Activated naive CD8-positive, alpha-beta T cell treated with anti-CD3 and anti-CD28 coated beads for 36 hours (primary cell): ENCODE measurements at regions not wholly inside any gene's neighbourhood (a gene's known extent, or its start where the extent isn't known, plus 50 kb on each side); places are given as distances from the start of the nearest gene placed in this dataset.

Experiments
- DNase-seq: peaks from one replicate; pipeline ENCODE4 v3.0.0; 2021
- H3K27ac Mint-ChIP-seq: one replicate; pipeline ENCODE4 v1.8.0; 2022; ENCODE audit warnings: mild to moderate bottlenecking, moderate library complexity, mixed read lengths
- H3K27me3 Mint-ChIP-seq: one replicate; pipeline ENCODE4 v1.8.0; 2022; ENCODE audit warnings: mild to moderate bottlenecking, mixed read lengths
- H3K36me3 Mint-ChIP-seq: one replicate; pipeline ENCODE4 v1.8.0; 2021; ENCODE audit warnings: mild to moderate bottlenecking, mixed read lengths
- H3K4me1 Mint-ChIP-seq: one replicate; pipeline ENCODE4 v1.8.0; 2021; ENCODE audit warnings: mixed read lengths
- H3K4me3 Mint-ChIP-seq: one replicate; pipeline ENCODE4 v1.8.0; 2022; ENCODE audit warnings: mild to moderate bottlenecking, moderate library complexity, mixed read lengths
- H3K9me3 Mint-ChIP-seq: one replicate; pipeline ENCODE4 v1.8.0; 2022; ENCODE audit warnings: mixed read lengths

DNA sequence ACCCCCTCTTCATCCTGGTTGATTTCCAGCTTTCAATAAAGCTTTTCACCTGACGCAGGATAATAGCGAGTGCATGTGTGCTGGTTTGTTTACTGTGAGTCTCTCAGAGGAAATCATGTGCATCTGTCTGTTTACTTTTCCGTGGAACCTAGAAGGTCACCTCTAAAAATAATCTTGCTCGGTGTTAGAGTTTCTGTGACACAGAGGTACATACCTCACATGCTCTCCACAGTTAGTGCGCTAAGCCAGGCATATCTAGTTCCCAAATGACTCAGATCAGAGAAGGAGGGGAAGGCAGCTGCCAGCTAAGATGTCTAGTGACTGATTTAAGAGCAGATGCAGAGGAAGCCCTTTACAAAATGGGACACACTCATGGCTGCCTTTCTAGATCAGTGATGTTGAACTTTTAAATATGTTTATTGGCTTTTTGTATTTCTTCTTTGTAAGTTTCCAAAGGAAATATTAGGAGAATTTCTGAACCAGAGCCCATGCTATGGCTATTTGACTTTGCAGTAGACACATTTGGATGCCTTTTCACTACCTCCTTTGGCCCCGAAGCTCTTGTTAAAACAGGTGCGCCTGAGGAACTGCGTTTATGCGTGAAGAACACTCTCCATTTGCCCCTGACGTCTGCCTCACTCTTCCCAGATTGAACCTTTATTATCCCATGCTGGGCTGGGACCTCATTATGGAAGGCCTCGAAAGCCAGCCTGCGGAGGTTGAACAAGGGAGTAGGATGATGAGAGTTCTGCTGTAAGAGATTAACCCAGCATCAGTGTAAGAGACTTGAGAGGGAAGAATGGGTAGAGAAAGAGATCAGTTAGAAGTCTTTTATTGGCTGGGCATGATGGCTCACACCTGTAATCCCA, 145.6 kb downstream of the FAM161A start:
- no peaks in the 10 kb centered on the region for H3K27me3 Mint-ChIP-seq
- H3K36me3 Mint-ChIP-seq: no peaks in the 10 kb centered on the region
- no peak overlapping the region for H3K4me3 Mint-ChIP-seq
- H3K9me3 Mint-ChIP-seq: no peaks in the 10 kb centered on the region
- peaks cover 3% of the 10 kb centered on the region for H3K4me1 Mint-ChIP-seq
- no peak overlapping the region for H3K27ac Mint-ChIP-seq
- no peak for DNase-seq

DNA sequence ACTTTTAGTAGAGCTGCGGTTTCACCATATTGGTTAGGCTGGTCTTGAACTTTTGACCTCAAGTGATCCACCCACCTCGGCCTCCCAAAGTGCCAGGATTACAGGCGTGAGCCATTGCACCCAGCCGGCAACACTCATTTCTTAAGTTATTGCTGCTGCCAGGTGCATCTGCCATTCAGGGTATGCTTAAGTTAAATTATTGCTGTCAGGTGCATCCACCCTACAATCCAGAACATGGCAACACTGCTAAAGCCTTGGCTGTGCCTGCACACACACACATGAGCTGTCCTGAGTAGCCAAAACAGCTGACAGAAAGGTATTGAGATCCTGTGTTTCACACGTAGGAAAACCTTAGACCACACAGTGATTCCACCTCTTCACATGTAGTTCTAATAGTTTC, 148.2 kb downstream of the FAM161A start:
- Mint-ChIP-seq H3K4me1 (peaks cover 3% of the 10 kb centered on the region), H3K27ac (no peak overlapping the region), H3K4me3 (no peak overlapping the region), H3K36me3 (no peaks in the 10 kb centered on the region), H3K9me3 (no peaks in the 10 kb centered on the region), H3K27me3 (no peaks in the 10 kb centered on the region)
- no peak for DNase-seq

DNA sequence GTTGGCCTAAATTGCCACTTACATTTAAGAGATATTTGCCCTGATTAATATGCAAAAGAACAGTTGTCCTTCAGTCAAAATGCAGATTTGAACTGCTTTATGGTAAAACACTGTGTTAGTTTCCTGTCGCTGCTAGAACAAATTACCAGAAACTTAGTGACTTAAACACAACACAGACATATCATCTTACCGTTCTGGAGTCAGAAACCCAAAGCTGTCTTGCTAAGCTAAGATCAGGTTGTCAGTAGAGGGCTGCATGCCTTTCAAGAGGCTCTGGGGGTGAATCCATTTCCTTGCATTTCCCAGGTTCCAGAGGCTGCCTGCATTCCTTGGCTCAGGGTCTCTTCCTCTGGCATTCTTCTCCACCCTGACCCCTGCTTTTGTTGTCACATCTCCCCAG, 149.5 kb downstream of the FAM161A start:
- Mint-ChIP-seq H3K27ac (no peak overlapping the region), H3K27me3 (no peaks in the 10 kb centered on the region), H3K4me1 (peaks cover 3% of the 10 kb centered on the region), H3K36me3 (no peaks in the 10 kb centered on the region), H3K4me3 (no peak overlapping the region), H3K9me3 (no peaks in the 10 kb centered on the region)
- DNase-seq: no peak

DNA sequence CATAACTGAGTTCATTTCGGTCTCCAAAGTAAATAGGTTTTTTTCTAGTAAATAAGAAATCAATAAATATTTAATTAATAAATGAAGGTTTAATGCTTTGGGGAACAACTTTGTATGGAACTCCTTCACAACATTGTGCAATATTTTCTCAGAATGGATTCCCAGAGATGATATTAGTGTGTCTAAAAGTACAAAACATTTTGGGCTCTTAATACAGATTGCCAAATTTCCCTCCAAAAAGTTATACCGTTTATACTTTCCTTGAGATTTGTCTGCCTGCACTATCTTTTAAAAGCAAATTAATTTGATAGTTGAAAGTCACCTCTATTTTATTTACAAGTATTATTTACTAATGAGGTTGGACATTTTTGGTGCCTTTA, 151.8 kb downstream of the FAM161A start:
- no peaks in the 10 kb centered on the region for H3K9me3 Mint-ChIP-seq
- no peak overlapping the region for H3K27ac Mint-ChIP-seq
- H3K27me3 Mint-ChIP-seq: no peaks in the 10 kb centered on the region
- no peaks in the 10 kb centered on the region for H3K4me1 Mint-ChIP-seq
- DNase-seq: no peak
- no peaks in the 10 kb centered on the region for H3K36me3 Mint-ChIP-seq
- no peak overlapping the region for H3K4me3 Mint-ChIP-seq

DNA sequence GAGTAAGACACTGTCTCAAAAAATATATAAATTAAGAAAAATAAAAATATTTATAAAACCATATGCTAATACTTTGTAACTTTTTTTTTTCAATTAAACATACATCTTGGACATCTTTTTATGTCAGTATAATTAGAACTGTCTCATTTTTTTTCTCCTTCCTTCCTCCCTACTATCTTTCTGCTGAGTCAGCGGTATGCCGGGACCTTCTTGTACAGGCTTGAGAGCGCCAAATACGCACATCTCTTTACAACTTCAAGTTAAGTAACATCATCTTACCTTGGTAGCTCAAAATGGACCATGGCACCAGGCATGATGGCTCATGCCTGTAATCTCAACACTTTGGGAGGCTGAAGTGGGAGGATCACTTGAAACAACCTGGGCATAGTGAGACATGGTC, 153.4 kb downstream of the FAM161A start:
- H3K36me3 Mint-ChIP-seq: no peaks in the 10 kb centered on the region
- H3K27me3 Mint-ChIP-seq: no peaks in the 10 kb centered on the region
- no peaks in the 10 kb centered on the region for H3K4me1 Mint-ChIP-seq
- no peak for DNase-seq
- no peak overlapping the region for H3K4me3 Mint-ChIP-seq
- no peak overlapping the region for H3K27ac Mint-ChIP-seq
- no peaks in the 10 kb centered on the region for H3K9me3 Mint-ChIP-seq

DNA sequence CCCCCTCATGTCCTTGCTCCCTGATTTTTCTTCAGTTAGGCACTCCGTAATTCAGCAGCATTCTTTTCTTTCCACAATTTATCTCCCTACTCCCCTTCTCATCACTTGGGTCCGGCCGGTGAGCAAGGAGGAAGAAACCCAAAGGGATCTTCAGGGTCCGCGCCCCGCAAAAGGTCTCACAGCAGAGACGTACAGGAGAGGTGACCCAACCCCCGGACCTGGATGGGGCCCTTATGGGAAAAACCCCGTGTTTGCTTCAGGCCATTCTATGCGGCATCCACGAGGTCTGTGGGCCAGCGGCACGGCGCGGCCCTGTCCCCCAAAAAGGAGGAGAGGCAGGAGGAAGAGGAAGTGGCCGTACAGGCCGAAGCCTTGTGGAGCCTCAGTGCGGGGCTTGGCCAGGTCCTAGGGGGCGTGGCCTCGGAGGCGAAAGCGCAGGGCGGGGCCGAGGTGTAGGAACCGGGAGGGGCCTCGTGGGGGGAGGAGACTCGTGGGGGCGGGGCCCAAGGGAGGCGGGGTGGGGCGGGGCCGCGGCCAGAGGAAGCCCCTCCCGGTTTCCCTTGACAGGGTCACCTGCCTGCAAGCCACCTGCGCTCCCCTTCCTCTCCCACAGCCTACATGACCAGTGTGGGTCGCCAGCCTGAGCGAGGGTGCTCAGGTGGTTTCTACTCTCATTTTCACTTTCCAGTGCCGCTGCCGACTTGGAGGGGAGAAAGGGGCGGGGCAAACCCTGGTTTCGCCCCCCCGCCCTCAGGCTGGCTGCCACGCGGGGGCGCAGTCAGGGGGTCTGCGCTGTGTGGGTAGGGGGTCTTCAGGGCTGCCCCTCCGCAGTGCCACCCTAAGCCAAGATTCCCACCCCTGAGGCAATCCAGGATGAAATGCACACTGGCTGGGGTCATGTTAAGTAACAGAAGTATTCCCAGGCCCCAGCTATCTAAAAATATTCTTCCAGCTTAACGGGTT, 156.4 kb upstream of the XPO1 start:
- DNase-seq: peak; percentile 83
- Mint-ChIP-seq H3K27ac (peak overlapping the region; percentile 84), H3K36me3 (no peaks in the 10 kb centered on the region), H3K4me1 (peaks cover 18% of the 10 kb centered on the region), H3K9me3 (peaks cover 2% of the 10 kb centered on the region), H3K4me3 (peak overlapping the region; percentile 87), H3K27me3 (no peaks in the 10 kb centered on the region)

DNA sequence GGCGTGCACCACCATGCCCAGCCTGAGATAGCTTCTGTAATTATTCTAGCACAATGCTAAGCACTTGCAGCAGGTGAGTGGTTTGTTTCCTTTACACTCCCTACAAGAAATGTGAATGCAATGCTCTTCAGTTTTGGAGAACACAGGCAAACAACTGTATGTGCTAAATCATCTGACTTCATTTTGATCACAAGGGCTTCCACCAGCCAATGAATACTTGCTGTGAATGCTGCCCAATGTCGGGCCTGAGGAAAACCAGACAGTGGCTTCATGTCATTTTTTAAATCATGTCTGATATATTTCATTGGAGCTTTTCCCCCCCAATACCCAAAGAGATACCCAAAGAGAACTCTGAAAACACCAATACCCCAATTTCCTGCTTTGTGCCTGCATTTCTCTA, 155.6 kb upstream of the XPO1 start:
- Mint-ChIP-seq H3K27me3 (no peaks in the 10 kb centered on the region), H3K4me3 (peak overlapping the region; percentile 87), H3K36me3 (no peaks in the 10 kb centered on the region), H3K4me1 (peaks cover 26% of the 10 kb centered on the region), H3K27ac (peak overlapping the region; percentile 84), H3K9me3 (peaks cover 2% of the 10 kb centered on the region)
- no peak for DNase-seq

DNA sequence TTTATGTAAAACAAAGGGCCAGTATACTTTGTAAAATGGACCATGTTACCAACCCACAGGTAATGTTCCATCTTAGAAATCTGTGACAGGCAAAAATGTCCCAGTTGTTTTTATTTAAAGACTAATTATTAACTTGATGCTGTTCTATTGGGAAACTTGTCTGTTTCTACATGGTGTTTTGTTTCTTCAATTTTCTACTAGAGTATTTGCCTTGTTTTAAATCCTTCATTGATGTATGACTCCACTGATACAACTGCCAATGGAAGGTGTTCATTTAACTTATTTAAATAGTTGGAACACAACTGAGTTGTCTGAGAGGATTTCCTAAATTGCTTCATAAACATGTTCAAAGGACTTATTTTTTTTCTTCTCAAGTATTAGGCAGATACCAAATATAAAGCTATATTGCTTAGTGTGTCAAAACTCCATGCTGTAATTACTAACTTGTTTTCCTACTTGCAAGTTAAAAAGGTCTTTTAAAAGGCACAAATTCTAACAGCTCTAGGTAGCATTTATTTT, 152.0 kb upstream of the XPO1 start:
- Mint-ChIP-seq H3K27me3 (no peaks in the 10 kb centered on the region), H3K27ac (no peak overlapping the region), H3K4me1 (peaks cover 26% of the 10 kb centered on the region), H3K4me3 (no peak overlapping the region), H3K36me3 (no peaks in the 10 kb centered on the region), H3K9me3 (peaks cover 2% of the 10 kb centered on the region)
- no peak for DNase-seq

DNA sequence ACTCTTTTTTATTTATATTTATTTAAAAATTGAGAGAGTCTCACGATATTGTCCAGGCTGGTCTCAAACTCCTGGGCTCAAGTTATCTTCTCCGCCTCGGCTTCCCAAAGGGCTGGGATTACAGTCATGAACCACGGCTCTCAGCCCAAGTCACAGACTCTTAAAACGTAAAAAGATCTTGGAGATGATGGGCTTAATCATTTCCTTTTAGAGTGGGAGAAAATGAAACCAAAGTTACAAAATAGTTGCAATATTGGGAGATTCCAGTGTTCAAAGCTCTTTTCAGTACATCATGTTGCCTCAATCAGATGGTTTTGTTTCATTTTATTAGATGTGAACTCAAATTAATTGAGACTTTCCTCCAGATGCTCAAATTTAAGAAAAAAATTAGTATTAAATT, 151.4 kb upstream of the XPO1 start:
- H3K4me1 Mint-ChIP-seq: peaks cover 26% of the 10 kb centered on the region
- DNase-seq: no peak
- H3K4me3 Mint-ChIP-seq: no peak overlapping the region
- no peaks in the 10 kb centered on the region for H3K27me3 Mint-ChIP-seq
- H3K27ac Mint-ChIP-seq: peak overlapping the region; percentile 40
- H3K9me3 Mint-ChIP-seq: peaks cover 2% of the 10 kb centered on the region
- H3K36me3 Mint-ChIP-seq: no peaks in the 10 kb centered on the region

DNA sequence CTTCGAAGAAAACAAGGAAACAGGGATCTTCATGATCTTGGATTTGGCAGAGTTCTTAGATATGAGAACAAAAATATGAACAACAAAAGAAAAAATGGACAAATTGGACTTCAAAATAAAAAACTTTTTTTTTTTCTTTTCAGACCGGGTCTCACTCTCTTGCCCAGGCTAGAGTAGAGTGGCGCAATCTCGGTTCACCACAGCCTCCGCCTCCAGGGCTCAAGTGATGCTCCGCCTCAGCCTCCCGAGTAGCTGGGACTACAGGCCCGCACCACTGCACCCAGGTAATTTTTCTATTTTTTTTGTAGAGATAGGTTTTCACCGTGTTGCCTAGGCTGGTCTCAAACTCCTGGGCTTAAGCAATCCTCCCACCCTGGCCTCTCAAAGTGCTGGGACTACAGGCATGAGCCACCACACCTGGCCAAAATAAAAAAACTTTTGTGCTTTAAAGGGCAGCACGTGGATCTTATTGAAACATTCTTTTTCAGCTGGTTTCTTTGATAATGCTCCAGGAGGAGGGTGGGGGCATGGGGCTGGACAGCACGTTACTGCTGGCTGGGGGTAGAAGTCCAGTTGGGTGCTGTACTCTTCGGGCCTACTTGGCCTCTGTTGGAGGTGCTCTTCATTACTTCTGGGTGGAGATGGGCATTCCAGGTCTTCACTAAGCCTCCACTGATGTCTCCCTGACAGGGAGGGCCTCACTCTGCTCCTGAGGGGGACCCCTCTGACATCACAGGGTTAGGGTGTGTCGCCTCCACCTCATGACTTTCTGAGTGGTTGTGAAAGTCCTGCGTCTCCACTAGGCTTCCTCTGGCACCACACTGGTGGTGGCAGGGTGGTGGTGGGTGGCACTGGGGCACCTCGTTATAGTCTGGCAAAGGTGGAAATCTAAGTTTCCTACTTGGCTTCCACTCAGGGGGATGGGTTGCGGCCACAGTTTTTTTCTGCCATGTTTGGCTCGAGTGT, 150.5 kb upstream of the XPO1 start:
- Mint-ChIP-seq H3K36me3 (no peaks in the 10 kb centered on the region), H3K27ac (no peak overlapping the region), H3K9me3 (peaks cover 2% of the 10 kb centered on the region), H3K27me3 (no peaks in the 10 kb centered on the region), H3K4me3 (no peak overlapping the region), H3K4me1 (peaks cover 18% of the 10 kb centered on the region)
- no peak for DNase-seq

DNA sequence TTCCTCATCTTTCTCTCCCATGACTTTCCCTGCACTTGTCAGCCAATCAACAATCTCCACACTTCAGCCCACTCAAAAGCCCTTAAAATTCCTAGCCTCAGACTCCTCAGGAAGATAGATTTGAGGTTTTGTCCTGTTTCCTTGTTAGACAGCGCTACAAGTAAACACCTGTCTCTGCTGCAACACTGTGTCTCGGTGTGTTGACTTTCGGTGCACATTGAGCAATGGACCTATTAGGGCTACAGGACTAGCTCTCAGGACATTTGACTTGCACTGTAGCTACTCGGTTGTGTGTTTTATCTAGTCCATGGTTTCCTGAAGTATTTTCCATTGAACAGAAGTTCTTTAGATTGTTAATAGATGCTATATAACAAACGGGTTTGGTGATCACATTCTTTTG, 140.9 kb upstream of the XPO1 start:
- no peak for DNase-seq
- Mint-ChIP-seq H3K4me3 (no peak overlapping the region), H3K36me3 (peaks cover 6% of the 10 kb centered on the region), H3K27me3 (no peaks in the 10 kb centered on the region), H3K9me3 (peaks cover 18% of the 10 kb centered on the region), H3K27ac (no peak overlapping the region), H3K4me1 (no peaks in the 10 kb centered on the region)

DNA sequence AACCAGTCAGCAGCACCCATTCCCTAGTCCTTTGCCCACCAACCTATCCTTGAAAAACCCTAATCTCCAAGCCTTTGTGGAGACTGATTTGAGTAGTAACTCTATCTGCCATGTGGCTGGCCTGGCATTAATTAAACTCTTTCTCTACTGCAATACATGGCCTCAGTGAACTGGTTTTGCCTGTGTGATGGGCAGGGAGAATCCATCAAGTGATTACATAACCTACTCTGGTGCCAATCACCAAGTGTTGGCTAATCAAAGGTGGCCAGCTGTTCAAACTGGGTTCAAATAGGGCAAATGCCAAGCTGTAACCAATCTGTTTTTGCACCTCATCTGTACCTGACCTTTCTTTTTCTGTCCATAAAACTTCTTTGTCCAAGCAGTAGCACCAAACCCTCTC, 139.8 kb upstream of the XPO1 start:
- Mint-ChIP-seq H3K27me3 (no peaks in the 10 kb centered on the region), H3K4me1 (no peaks in the 10 kb centered on the region)

DNA sequence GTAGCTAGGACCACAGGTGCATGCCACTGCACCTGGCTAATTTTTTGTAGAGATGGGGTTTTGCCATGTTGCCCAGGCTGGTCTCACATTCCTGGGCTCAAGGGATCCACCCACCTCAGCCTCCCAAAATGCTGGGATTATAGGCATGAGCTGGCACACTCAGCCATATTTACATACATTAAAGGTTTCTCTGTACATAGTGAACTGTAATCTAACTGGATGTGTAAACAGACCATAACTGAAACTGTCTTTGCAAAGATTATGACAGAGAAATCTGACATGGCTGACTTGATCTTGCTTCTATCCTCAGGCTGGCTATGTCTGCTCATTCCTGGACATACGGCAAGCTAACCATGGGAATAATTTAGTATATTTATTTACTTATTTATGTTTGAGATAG, 139.2 kb upstream of the XPO1 start:
- Mint-ChIP-seq H3K9me3 (peaks cover 19% of the 10 kb centered on the region), H3K27me3 (no peaks in the 10 kb centered on the region), H3K4me3 (no peak overlapping the region), H3K27ac (no peak overlapping the region), H3K4me1 (no peaks in the 10 kb centered on the region), H3K36me3 (peaks cover 7% of the 10 kb centered on the region)
- no peak for DNase-seq

More for the DNA sequence above, 139.8 kb upstream of the XPO1 start:
- no peak for DNase-seq
- Mint-ChIP-seq H3K9me3 (peaks cover 19% of the 10 kb centered on the region), H3K4me3 (no peak overlapping the region), H3K27ac (no peak overlapping the region), H3K36me3 (peaks cover 7% of the 10 kb centered on the region)

DNA sequence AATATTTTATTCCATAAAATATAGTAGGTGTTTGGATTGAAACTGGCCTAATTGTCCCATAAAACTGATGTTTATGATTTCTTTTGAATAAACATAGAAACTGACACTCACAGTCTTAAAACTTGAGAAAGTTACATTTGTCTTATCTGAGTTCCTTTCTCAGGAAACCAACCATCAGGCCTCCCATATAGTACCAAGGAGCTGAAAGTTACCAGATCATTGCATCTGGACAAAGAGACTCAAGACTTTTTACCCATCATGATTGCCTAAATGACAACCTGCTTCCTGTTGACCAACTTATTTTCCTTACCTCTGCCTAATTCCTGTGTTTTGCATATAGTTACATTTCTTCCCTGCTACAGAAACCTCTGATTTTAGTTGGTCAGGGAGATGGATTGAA, 137.0 kb upstream of the XPO1 start:
- H3K4me1 Mint-ChIP-seq: peaks cover 18% of the 10 kb centered on the region
- H3K27ac Mint-ChIP-seq: no peak overlapping the region
- no peak for DNase-seq
- H3K4me3 Mint-ChIP-seq: no peak overlapping the region
- peaks cover 7% of the 10 kb centered on the region for H3K36me3 Mint-ChIP-seq
- H3K9me3 Mint-ChIP-seq: peaks cover 19% of the 10 kb centered on the region
- no peaks in the 10 kb centered on the region for H3K27me3 Mint-ChIP-seq
